ENCODE measurements at regions not wholly inside any gene's neighbourhood (a gene's known extent, or its start where the extent isn't known, plus 50 kb on each side); places are given as distances from the start of the nearest gene placed in this dataset.
"Not testable (repeated sequence)": the region's sequence is repeated elsewhere in the genome, so short reads cannot be mapped to it uniquely, and the experiment has no call there.

- DNase-seq (ENCODE audit: low spot score): peak; percentile 80
Measured at GRCh38 chr17:30731210-30732132, 93.0 kb downstream of the CRLF3 start.

GRCh38 chr17:30730837-30731209 lies 93.7 kb downstream of the CRLF3 start:
- not testable (repeated sequence) for DNase-seq (ENCODE audit: low spot score)

- DNase-seq (ENCODE audit: low spot score): not testable (repeated sequence)
Measured at GRCh38 chr17:30730171-30730836, 94.2 kb downstream of the CRLF3 start.

GRCh38 chr17:30729471-30730170 lies 94.9 kb downstream of the CRLF3 start:
- not testable (repeated sequence) for DNase-seq (ENCODE audit: low spot score)

- DNase-seq (ENCODE audit: low spot score): not testable (repeated sequence)
Measured at GRCh38 chr17:30727517-30727916, 97.0 kb downstream of the CRLF3 start.

GRCh38 chr17:30726734-30727133 lies 97.8 kb downstream of the CRLF3 start:
- not testable (repeated sequence) for DNase-seq (ENCODE audit: low spot score)

- not testable (repeated sequence) for DNase-seq (ENCODE audit: low spot score)
Measured at GRCh38 chr17:30726310-30726709, 98.2 kb downstream of the CRLF3 start.

- DNase-seq (ENCODE audit: low spot score): not testable (repeated sequence)
Measured at GRCh38 chr17:30724034-30724650, 100.3 kb downstream of the CRLF3 start.

GRCh38 chr17:30722114-30722780 lies 102.2 kb downstream of the CRLF3 start:
- not testable (repeated sequence) for DNase-seq (ENCODE audit: low spot score)

- not testable (repeated sequence) for DNase-seq (ENCODE audit: low spot score)
Measured at GRCh38 chr17:30720971-30721370, 103.5 kb downstream of the CRLF3 start.

- no peak for DNase-seq (ENCODE audit: low spot score)
Measured at GRCh38 chr17:30720013-30720471, 104.5 kb downstream of the CRLF3 start.

- not testable (repeated sequence) for DNase-seq (ENCODE audit: low spot score)
Measured at GRCh38 chr17:30719131-30719973, 105.1 kb downstream of the CRLF3 start.

- not testable (repeated sequence) for DNase-seq (ENCODE audit: low spot score)
Measured at GRCh38 chr17:30718691-30719090, 105.8 kb downstream of the CRLF3 start.

- DNase-seq (ENCODE audit: low spot score): not testable (repeated sequence)
Measured at GRCh38 chr17:30718099-30718447, 106.4 kb downstream of the CRLF3 start.

- DNase-seq (ENCODE audit: low spot score): no peak
Measured at GRCh38 chr17:30717291-30718098, 107.0 kb downstream of the CRLF3 start.

- no peak for DNase-seq (ENCODE audit: low spot score)
Measured at GRCh38 chr17:30716461-30717290, 107.8 kb downstream of the CRLF3 start.

- DNase-seq (ENCODE audit: low spot score): not testable (repeated sequence)
Measured at GRCh38 chr17:30714825-30715622, 109.5 kb downstream of the CRLF3 start.

- DNase-seq (ENCODE audit: low spot score): not testable (repeated sequence)
Measured at GRCh38 chr17:30713805-30714204, 110.7 kb downstream of the CRLF3 start.

Data from globus pallidus (tissue), 1 donor.